LHCN-M2 (cell line): ENCODE measurements at regions not wholly inside any gene's neighbourhood (a gene's known extent, or its start where the extent isn't known, plus 50 kb on each side); places are given as distances from the start of the nearest gene placed in this dataset.
"Not testable (repeated sequence)": the region's sequence is repeated elsewhere in the genome, so short reads cannot be mapped to it uniquely, and the experiment has no call there.

Source experiments
- DNase-seq: peaks from one replicate; pipeline ENCODE4 v3.0.0-alpha.2; 2012; ENCODE audit warnings: low read depth

GRCh38 chr13:104987621-104988020, 1547.8 kb downstream of the EFNB2 start:
- no peak for DNase-seq

DNA sequence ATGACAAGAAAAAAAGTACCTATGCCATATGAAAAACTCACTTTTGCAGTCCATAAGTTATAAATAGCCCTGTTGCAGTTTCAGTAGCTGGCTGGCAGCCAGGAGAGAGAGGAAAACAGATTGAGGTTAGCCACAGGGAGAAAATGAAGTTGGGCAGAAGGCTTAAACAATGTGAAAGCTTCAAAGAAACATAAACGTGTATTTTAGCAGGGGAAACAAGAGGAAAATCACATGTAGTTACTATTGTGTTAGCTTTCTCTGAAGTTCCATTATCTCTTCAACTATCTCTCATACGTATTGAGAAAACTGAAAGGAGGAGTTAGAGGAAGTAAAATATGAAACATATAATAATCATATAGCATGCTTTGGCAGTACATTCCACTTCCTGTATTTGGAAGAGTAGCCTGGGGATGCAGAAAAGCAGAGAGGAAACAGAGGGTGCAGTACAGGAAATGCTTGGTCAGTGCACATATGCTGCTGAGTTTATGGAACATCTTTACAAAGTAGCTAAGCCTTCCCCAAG, 1551.1 kb downstream of the EFNB2 start:
- DNase-seq, result peak; percentile 84

GRCh38 chr13:104983601-104984000, 1551.9 kb downstream of the EFNB2 start:
- DNase-seq, result no peak

DNA sequence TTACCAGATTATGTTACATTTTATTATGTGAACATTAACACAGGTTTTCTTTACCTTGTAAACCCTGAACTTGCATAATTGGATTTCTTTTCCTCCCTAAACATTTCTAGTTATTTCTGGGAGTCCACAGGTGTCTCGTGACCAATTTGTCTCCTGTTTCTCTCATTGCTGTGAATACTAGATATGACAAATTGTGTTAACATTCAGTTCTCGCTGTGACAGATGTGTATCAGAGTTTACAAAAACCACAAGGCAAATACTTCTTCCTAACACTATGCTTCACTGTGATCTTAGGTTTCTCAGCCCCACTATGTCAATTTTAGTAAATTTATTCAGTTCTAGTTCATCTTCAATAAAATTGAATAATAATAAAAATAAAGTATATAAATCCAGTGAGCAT, 1554.9 kb downstream of the EFNB2 start:
- peak; percentile 55 for DNase-seq

DNA sequence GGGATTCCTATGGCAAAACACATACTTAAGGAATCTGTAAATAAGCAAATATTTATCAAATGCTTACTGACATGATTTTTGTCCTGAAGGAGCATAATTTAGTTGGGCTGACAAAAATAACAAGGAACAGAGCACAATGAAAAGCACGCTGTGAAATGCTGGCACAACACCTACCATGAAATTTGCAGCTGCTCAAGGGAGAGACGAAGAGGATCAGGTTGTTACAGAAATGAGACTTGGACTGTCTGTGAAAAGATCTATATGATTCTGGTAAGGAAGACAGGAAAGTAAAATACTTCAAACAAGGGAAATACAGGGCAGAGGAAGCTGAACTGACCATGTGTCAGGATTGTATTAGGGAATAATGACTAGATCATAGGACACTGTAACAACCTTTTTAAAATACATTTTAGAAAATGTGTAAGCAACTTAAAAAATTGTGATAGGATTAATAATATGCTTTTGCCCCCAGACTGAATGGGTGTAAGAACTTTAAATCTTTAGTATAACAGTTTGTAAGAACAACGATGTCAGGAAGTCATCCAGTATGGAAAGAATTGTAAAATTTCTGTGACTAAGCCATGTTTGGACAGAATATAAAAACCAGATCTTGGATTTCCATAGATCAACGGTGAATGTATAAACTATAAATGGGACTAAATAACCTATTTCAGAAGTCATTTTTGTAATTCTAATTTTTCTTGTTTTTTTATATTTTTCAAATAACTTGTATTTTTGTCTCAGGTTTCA, 1556.0 kb downstream of the EFNB2 start:
- no peak for DNase-seq

DNA sequence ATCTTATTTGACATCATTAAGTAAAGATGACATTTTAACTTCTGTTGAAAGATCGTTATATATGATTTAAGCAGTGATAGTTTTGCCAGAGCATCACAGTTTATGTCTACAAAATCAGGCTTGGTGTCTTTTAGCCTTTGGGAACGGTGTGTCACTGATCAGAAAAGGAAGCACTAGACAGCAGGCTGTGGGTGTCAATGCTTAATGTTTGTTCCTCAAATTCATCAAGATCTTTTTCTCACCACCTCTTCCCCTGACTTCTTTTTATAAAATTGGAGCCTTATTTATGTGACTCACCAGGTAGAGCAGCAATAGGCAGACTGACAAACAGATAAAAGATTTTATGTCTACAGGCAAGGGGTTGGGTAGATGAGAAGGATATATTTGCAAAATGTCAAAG, 1558.5 kb downstream of the EFNB2 start:
- DNase-seq, result no peak

DNA sequence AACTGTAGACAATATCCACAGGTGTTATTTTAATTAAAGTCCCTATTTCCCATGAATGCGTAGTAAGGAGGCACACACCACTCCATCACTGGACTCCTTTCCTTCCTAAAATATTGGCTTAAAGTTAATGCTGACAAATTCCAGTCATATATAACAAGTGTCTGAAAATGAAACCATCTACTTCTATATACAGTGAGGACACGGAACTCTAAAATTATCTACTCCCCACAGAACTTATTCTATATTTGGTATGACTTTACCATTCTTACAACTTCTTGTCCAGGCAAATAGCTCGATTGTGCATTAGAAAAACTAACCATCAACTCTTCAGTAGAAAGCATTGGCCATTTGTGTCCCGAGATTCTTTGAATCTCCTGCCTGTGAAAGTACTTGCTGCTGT, 1560.2 kb downstream of the EFNB2 start:
- no peak for DNase-seq

DNA sequence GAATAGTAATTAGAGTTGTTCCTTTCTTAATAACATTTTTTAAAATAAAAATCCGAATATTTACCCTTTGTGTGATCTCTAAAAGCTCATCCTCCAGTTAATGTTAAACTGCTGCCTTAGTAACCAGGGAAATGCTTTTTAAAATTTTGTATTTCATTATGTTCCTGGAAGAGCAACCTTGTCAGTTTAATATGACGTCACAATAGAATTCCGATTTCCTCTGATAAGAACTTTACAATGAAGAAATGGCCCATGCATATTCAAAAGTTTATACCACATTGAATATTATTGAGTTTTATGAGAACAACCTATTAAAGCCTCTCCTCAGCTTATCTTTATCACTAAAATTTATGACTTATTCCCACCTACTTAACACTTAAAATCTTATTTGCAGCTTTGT, 1566.6 kb downstream of the EFNB2 start:
- DNase-seq, result no peak

DNA sequence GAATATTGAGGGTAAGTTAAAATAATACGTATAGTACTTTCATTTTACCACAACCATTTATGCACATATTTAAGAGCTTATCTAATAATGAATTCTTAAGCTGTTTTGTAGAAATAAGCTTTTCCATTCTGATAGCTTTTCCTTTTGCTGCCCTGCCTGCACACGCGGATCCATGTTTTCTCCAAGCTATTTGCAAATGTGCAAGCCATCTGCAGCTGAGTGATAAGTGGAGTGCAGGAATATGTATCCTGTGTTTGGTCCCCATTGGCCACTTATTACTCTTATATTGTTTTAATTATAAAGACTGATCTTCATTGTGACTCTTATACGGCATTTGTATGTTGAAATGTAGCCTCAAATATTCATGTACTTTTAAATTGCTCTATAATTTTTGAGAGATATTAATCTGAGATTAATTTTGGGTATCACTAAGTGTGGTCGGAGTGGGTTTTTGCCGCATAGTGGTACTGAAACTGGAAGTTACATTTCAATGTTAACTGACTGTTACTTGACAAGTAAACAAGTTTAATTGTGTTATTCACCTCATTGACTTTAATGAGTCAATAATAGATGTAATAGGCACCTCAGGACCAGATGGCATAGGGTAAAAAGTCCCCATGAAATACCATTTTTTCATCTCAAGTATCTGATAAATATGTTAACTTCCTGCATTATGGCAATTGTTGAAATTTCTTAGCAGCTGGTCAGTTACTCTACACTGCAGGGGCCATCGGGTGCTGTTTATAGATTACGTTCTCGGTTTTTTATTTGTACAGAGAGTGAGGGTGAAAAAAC, 1567.4 kb downstream of the EFNB2 start:
- no peak for DNase-seq

GRCh38 chr13:104967376-104967775, 1568.1 kb downstream of the EFNB2 start:
- DNase-seq, result no peak

- no peak for DNase-seq
Observed at GRCh38 chr13:104962411-104962810, 1573.1 kb downstream of the EFNB2 start.

DNA sequence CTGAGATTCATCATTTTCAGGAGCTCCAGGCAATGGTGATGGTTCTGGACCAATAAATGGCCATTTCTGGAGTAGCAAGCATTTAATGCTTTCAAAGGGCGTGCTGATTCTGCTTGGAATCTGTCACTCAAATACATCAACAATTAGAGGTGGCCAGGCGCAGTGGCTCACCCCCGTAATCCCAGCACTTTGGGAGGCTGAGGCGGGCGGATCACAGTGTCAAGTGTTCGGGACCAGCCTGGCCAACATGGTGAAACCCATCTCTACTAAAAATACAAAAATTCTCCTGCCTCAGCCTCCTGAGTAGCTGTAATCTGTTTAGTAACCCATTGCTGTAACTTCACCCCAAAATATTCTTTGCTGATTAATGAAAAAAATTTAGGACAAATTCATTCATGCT, 1574.2 kb downstream of the EFNB2 start:
- no peak for DNase-seq

- peak; percentile 48 for DNase-seq
Observed at GRCh38 chr13:104954210-104954609, 1581.3 kb downstream of the EFNB2 start.

DNA sequence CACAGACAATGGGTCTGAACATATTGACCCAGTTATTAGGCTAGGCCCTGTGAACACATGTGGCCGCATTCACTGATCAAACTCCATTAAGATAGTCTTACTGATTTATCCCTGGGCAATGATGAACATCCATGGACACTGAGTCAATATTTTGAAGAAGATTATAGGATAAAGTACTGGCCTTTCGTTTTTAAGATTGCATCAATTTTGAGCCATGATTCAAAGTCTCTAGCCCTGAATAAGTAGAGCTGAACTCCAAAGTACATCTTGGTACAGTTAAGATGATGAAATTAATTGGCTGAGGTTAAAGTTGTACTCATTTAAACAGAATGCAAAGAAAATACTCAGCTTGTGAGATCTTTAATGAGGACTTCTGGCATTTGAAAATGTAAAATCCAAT, 1581.9 kb downstream of the EFNB2 start:
- peak; percentile 57 for DNase-seq

GRCh38 chr13:104949840-104950740, 1585.4 kb downstream of the EFNB2 start:
- DNase-seq, result peak; percentile 67

DNA sequence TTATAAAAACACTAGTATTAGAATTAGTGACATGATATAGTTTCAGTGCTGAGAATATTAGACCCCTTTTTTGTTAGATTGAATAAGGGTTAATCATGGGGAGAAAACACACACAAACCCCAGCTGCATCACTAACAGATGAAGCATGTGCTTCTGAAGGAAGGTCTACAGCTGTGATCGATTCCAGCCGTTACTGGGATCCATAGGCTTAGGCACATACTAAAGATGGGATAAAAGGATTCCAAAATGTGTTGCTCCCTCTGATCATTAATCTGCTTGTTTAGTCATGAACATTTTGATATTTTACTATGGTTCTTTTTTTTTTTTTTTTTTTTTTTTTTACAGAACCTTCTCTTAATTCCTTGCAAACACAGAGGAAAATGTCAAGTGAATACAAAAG, 1591.3 kb downstream of the EFNB2 start:
- DNase-seq, result no peak

DNA sequence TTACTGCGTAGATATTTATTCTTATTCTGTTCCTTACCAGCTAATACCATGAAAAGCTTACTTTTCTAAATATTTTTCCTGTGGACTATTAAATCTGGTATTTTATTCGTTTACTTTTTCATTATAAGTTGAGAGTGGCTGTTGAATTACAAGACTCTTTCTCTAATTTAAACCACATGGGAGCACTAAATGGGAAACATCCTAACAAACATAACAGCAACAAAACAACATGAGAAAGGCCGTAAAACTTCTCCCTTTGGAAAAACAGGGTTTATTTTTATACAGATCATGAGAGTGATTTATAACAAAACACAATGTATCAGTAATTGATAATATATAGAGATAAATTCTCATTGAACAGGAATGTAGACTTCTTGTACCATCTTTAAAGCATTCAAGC, 1592.1 kb downstream of the EFNB2 start:
- DNase-seq, result no peak

- DNase-seq, result peak; percentile 55
Observed at GRCh38 chr13:104937881-104938280, 1597.6 kb downstream of the EFNB2 start.

DNA sequence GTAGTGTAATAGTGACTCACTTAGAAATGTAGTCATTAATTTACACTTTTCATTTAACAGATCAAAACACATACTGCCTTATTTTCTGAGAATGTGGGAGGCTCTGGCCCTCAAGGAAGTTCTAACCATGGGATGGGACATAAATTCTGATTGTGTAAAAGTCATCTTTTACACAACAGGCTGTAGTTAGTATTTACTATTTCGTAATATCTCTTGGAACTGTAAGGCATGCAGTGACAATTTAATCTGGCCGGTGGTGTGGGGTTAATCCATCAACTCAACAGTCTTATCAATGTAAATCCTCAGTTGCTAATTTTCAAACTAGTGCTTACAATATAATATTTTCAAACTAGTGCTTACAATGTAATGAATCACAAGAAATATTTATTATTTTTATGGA, 1599.2 kb downstream of the EFNB2 start:
- DNase-seq, result no peak

DNA sequence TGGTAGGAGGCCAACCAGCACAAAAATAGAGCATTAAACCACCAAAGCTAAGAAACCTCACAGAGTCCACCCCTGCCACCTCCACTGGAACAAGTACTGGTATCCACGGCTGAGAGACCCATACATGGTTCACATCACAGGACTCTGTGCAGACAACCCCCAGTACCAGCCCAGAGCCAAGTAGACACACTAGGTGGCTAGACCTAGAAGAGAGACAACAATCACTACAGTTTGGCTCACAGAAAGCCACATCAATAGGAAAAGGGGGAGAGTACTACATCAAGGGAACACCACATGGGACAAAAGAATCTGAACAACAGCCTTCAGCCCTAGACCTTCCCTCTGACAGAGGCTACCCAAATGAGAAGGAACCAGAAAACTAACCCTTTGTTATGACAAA, 1614.9 kb downstream of the EFNB2 start:
- DNase-seq, result not testable (repeated sequence)

DNA sequence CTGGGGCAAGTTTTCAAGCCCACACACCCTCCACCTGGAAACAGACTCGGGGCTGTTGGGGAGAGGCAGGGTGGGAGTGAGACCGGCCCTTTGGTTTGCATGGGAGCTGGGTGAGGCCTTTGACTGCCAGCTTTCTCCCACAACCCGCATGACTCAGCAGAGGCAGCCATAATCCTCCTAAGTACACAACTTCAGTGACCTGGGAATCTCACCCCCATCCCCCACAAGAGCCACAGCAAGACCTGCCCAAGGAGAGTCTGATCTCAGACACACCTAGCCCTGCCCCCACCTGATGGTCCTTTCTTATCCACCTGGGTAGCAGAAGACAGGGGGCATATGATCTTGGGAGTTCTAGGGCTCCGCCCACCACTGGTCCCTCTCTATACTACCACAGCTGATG, 1615.4 kb downstream of the EFNB2 start:
- DNase-seq, result no peak
